Neuronal stem cell (in vitro differentiated cells): ENCODE measurements at regions not wholly inside any gene's neighbourhood (a gene's known extent, or its start where the extent isn't known, plus 50 kb on each side); places are given as distances from the start of the nearest gene placed in this dataset.

Source experiments
- DNase-seq: peaks from one replicate; pipeline ENCODE4 v3.0.0-alpha.2; 2013; ENCODE audit warnings: low spot score
- H2AFZ ChIP-seq: one replicate; pipeline ENCODE4 v1.6.1; 2013; ENCODE audit warnings: mild to moderate bottlenecking, low read length, inconsistent platforms
- H2AK5ac ChIP-seq: 2 replicates; pipeline ENCODE4 v1.6.1; 2013; ENCODE audit warnings: low read depth, mild to moderate bottlenecking, inconsistent platforms, low read length, moderate library complexity, mixed read lengths
- H2BK120ac ChIP-seq: 2 replicates; pipeline ENCODE4 v1.6.1; 2013; ENCODE audit warnings: low read depth, mild to moderate bottlenecking, inconsistent platforms, low read length, moderate library complexity, mixed read lengths
- H2BK12ac ChIP-seq: one replicate; pipeline ENCODE4 v1.6.1; 2013; ENCODE audit warnings: low read length, inconsistent platforms
- H2BK15ac ChIP-seq: 2 replicates; pipeline ENCODE4 v1.6.1; 2013; ENCODE audit warnings: mild to moderate bottlenecking, low read length, inconsistent platforms, mixed read lengths
- H2BK5ac ChIP-seq: one replicate; pipeline ENCODE4 v1.6.1; 2013; ENCODE audit warnings: inconsistent platforms, mild to moderate bottlenecking, low read length, moderate library complexity
- H3K14ac ChIP-seq: one replicate; pipeline ENCODE4 v1.6.1; 2013; ENCODE audit warnings: low read length, inconsistent platforms
- H3K18ac ChIP-seq: 2 replicates; pipeline ENCODE4 v1.6.1; 2013; ENCODE audit warnings: low read length, inconsistent platforms
- H3K23ac ChIP-seq: 2 replicates; pipeline ENCODE4 v1.6.1; 2013; ENCODE audit warnings: low read depth, mild to moderate bottlenecking, mixed read lengths, low read length, inconsistent platforms; ENCODE audit not compliant: poor library complexity
- H3K27ac ChIP-seq: replicated peaks from 3 replicates; pipeline ENCODE4 v1.5.1; 2013; ENCODE audit warnings: low read length, inconsistent platforms
- H3K27me3 ChIP-seq, 3 experiments: 2 replicates each; pipeline ENCODE4 v1.6.1; 2013; ENCODE audit warnings: low read length in 3 of 3, mild to moderate bottlenecking in 2 of 3, inconsistent platforms in 1 of 3, low read depth in 1 of 3, mixed read lengths in 1 of 3, moderate library complexity in 1 of 3; ENCODE audit not compliant: control insufficient read depth in 3 of 3, insufficient read depth in 3 of 3
- H3K36me3 ChIP-seq, 2 donors: replicated peaks in 1 of 2; 2 replicates each; pipeline ENCODE4 v1.6.1; 2013; ENCODE audit warnings: low read length in 2 of 2; ENCODE audit not compliant: control insufficient read depth in 2 of 2, insufficient read depth in 2 of 2
- H3K4ac ChIP-seq: 2 replicates; pipeline ENCODE4 v1.6.1; 2013; ENCODE audit warnings: inconsistent platforms, mild to moderate bottlenecking, low read length, moderate library complexity
- H3K4me1 ChIP-seq, 2 donors: 1 replicate in 1 of 2; 2 replicates in 1 of 2; pipeline ENCODE4 v1.6.1; 2013; ENCODE audit warnings: low read length in 2 of 2, low read depth in 1 of 2; ENCODE audit not compliant: control insufficient read depth in 2 of 2, insufficient read depth in 1 of 2
- H3K4me2 ChIP-seq: one replicate; pipeline ENCODE4 v1.6.1; 2013; ENCODE audit warnings: mild to moderate bottlenecking, low read length, inconsistent platforms; ENCODE audit not compliant: insufficient read depth, poor library complexity, severe bottlenecking
- H3K4me3 ChIP-seq, 2 donors: 2 replicates each; pipeline ENCODE4 v1.5.1; 2013; ENCODE audit warnings: low read length in 2 of 2, mild to moderate bottlenecking in 2 of 2, inconsistent platforms in 1 of 2, moderate library complexity in 1 of 2
- H3K79me1 ChIP-seq: one replicate; pipeline ENCODE4 v1.6.1; 2013; ENCODE audit warnings: low read depth, mild to moderate bottlenecking, inconsistent platforms, low read length, moderate library complexity
- H3K9ac ChIP-seq: one replicate; pipeline ENCODE4 v1.6.1; 2013; ENCODE audit warnings: mild to moderate bottlenecking, low read depth, low read length, inconsistent platforms; ENCODE audit not compliant: poor library complexity
- H3K9me3 ChIP-seq, 2 donors: replicated peaks in 1 of 2; 2 replicates each; pipeline versions ENCODE3 to v1.6.1; 2013; ENCODE audit warnings: low read length in 2 of 2, mild to moderate bottlenecking in 2 of 2, inconsistent platforms in 1 of 2, low read depth in 1 of 2, mixed read lengths in 1 of 2, moderate library complexity in 1 of 2; ENCODE audit not compliant: control insufficient read depth in 2 of 2, insufficient read depth in 1 of 2
- H4K8ac ChIP-seq: one replicate; pipeline ENCODE4 v1.6.1; 2013; ENCODE audit warnings: low read depth, mild to moderate bottlenecking, inconsistent platforms, low read length, moderate library complexity
- H4K91ac ChIP-seq: one replicate; pipeline ENCODE4 v1.6.1; 2013; ENCODE audit warnings: low read length, low read depth, mild to moderate bottlenecking, inconsistent platforms; ENCODE audit not compliant: poor library complexity
- WGBS, 2 donors: extraction: QIAGEN DNeasy Blood & Tissue Kit; methylation state at CpG; one replicate each; pipeline ENCODE4 v1.1.7; 2013; ENCODE audit warnings: missing lambda C conversion rate in 2 of 2, mixed read lengths in 1 of 2; ENCODE audit not compliant: insufficient read length in 2 of 2, insufficient replicate concordance in 1 of 2; ENCODE audit errors: extremely low coverage in 2 of 2; 5-methylcytosine and 5-hydroxymethylcytosine counted together

- Histone ChIP-seq H3K36me3 (no peaks in the 10 kb centered on the region), H3K9me3 (peaks cover 0 to 2% of the 10 kb centered on the region in 2 donors), H3K27ac (no peak overlapping the region), H3K4me3 (no peak overlapping the region), H3K27me3 (no peaks in the 10 kb centered on the region), H2AK5ac (no peak overlapping the region), H2BK12ac (no peak overlapping the region), H3K9ac (no peak overlapping the region), H3K4ac (no peak overlapping the region), H3K14ac (no peak overlapping the region), H3K4me2 (no peak overlapping the region), H2BK120ac (no peak overlapping the region), H3K79me1 (no peaks in the 10 kb centered on the region), H3K23ac (no peak overlapping the region), H3K18ac (no peak overlapping the region), H4K91ac (no peak overlapping the region), H4K8ac (no peak overlapping the region), H2BK15ac (no peak overlapping the region), H3K4me1 (peaks cover 0 to 6% of the 10 kb centered on the region in 2 donors), H2BK5ac (no peak overlapping the region), H2AFZ (no peak overlapping the region)
- DNase-seq: no peak
- no CpG with 5 or more reads among the region's 2 CpGs for WGBS, 2 donors
Measured at GRCh38 chr3:110419096-110419495, 652.5 kb upstream of the NECTIN3 start.

DNA sequence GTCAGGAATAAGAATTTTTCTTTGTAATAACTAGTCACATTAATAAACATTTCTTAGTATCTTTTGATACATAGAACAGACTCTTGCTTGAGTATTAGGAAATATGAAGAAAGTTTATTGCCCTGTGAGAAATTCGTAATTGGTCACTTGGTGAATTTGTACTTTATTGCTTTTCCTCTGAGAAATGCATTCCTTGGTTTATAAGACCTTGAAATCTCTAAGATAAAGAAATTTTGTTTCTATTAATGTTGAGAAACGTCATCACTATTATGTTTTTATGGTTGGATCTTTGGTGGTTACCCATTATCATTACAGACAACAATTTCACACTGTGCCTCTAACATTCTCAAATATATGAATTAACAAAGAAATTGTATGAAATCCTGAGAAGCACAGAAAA is 652.0 kb upstream of the NECTIN3 start:
- H3K14ac ChIP-seq: no peak overlapping the region
- no peak overlapping the region for H3K23ac ChIP-seq
- H3K4ac ChIP-seq: no peak overlapping the region
- H2BK120ac ChIP-seq: no peak overlapping the region
- H3K4me1 ChIP-seq: peaks cover 0 to 6% of the 10 kb centered on the region in 2 donors
- no peaks in the 10 kb centered on the region for H3K27me3 ChIP-seq
- no peak overlapping the region for H3K9ac ChIP-seq
- no peak overlapping the region for H2AFZ ChIP-seq
- H3K4me3 ChIP-seq: no peak overlapping the region
- no peaks in the 10 kb centered on the region for H3K36me3 ChIP-seq
- H2BK5ac ChIP-seq: no peak overlapping the region
- H3K79me1 ChIP-seq: no peaks in the 10 kb centered on the region
- no peak overlapping the region for H2BK15ac ChIP-seq
- no peak overlapping the region for H3K27ac ChIP-seq
- no peak overlapping the region for H4K8ac ChIP-seq
- no peak overlapping the region for H4K91ac ChIP-seq
- no peak overlapping the region for H3K18ac ChIP-seq
- DNase-seq: no peak
- H2BK12ac ChIP-seq: no peak overlapping the region
- H3K9me3 ChIP-seq: no peaks in the 10 kb centered on the region
- H2AK5ac ChIP-seq: no peak overlapping the region
- WGBS, 2 donors: no CpG with 5 or more reads among the region's 2 CpGs
- H3K4me2 ChIP-seq: no peak overlapping the region

- no CpG with 5 or more reads among the region's 3 CpGs for WGBS, 2 donors
Measured at GRCh38 chr3:110420158-110420641, 651.4 kb upstream of the NECTIN3 start.

GRCh38 chr3:110423276-110423675 is 648.3 kb upstream of the NECTIN3 start:
- Histone ChIP-seq H3K79me1 (no peaks in the 10 kb centered on the region), H3K4me2 (no peak overlapping the region), H3K4me1 (peaks cover 2 to 6% of the 10 kb centered on the region in 2 donors), H3K9ac (no peak overlapping the region), H3K9me3 (no peaks in the 10 kb centered on the region), H2BK12ac (no peak overlapping the region), H3K36me3 (no peaks in the 10 kb centered on the region), H4K91ac (no peak overlapping the region), H3K14ac (no peak overlapping the region), H3K18ac (no peak overlapping the region), H2AK5ac (no peak overlapping the region), H3K23ac (no peak overlapping the region), H3K4me3 (no peak overlapping the region), H3K27me3 (no peaks in the 10 kb centered on the region), H2BK5ac (no peak overlapping the region), H2AFZ (no peak overlapping the region), H2BK15ac (no peak overlapping the region), H4K8ac (no peak overlapping the region), H2BK120ac (no peak overlapping the region), H3K27ac (no peak overlapping the region), H3K4ac (no peak overlapping the region)
- no peak for DNase-seq
- WGBS, 2 donors: no CpG with 5 or more reads among the region's 2 CpGs

More at GRCh38 chr3:110420158-110420641, 651.4 kb upstream of the NECTIN3 start:
- Histone ChIP-seq H3K9me3 (no peaks in the 10 kb centered on the region), H3K36me3 (no peaks in the 10 kb centered on the region), H2BK12ac (no peak overlapping the region), H2BK15ac (no peak overlapping the region), H2AK5ac (no peak overlapping the region), H3K27me3 (no peaks in the 10 kb centered on the region), H3K4me1 (peaks cover 0 to 6% of the 10 kb centered on the region in 2 donors), H3K4me2 (no peak overlapping the region), H4K91ac (no peak overlapping the region), H2AFZ (peak overlapping the region; percentile 43), H3K79me1 (no peaks in the 10 kb centered on the region), H2BK5ac (no peak overlapping the region), H2BK120ac (no peak overlapping the region), H3K27ac (no peak overlapping the region), H3K4ac (no peak overlapping the region), H4K8ac (no peak overlapping the region), H3K9ac (no peak overlapping the region), H3K14ac (no peak overlapping the region), H3K18ac (no peak overlapping the region), H3K23ac (no peak overlapping the region), H3K4me3 (no peak overlapping the region)
- no peak for DNase-seq
